ENCODE measurements at regions not wholly inside any gene's neighbourhood (a gene's known extent, or its start where the extent isn't known, plus 50 kb on each side); places are given as distances from the start of the nearest gene placed in this dataset.

DNA sequence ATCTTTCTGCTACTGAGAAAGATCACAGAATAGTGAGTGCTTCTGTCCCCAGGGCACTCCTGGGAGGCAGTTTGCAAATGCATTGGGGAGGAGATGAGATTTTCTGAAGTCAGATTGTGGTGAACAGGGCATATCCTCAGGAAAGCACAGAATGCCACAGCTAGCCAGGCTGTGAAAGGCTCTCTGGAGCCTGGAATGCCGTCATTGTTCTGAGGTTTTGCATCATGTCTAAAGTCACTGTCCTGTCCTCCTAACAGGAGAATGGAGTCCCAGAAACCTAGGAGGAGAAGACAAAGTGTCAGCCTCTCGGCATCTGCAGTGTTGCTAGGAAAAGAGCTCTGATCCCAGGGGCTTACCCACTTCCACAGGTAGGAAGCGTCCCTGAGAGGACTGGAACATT is 69.2 kb upstream of the IGFBP3 start:
- Histone ChIP-seq H3K79me1 (ENCODE audit: low read depth, low read length) (no peaks in the 10 kb centered on the region), H2AK5ac (ENCODE audit: low read depth, low read length) (no peak overlapping the region), H2BK15ac (ENCODE audit: low read length) (no peak overlapping the region), H3K23me2 (ENCODE audit: low read depth, low read length) (no peaks in the 10 kb centered on the region), H3K9me3 (ENCODE audit: insufficient read depth in 2 of 2, low read depth in 1 of 2, low read length in 1 of 2) (no peaks in the 10 kb centered on the region), H3K79me2 (ENCODE audit: control insufficient read depth in 1 of 2, insufficient read depth in 2 of 2, low read length in 2 of 2) (no peaks in the 10 kb centered on the region), H3K18ac (ENCODE audit: extremely low read depth, low read length) (0 out of 2 replicates have a peak overlapping the region, but pooled peaks have one; percentile 48), H2BK120ac (replicated peaks; ENCODE audit: low read depth, low read length) (no peak overlapping the region), H3K4me1 (replicated peaks in 1 of 4; ENCODE audit: control insufficient read depth in 3 of 4, insufficient read depth in 4 of 4, low read length in 3 of 4) (no peaks in the 10 kb centered on the region; a peak in 1 of 7 replicates), H3K14ac (ENCODE audit: insufficient read length) (no peak overlapping the region), H2BK20ac (ENCODE audit: low read length) (no peak overlapping the region), H2BK5ac (ENCODE audit: low read depth, low read length) (no peak overlapping the region), H3K4ac (replicated peaks; ENCODE audit: insufficient read length, low read depth, low read length) (no peak overlapping the region), H2AFZ (ENCODE audit: low read length) (0 out of 2 replicates have a peak overlapping the region, but pooled peaks have one; percentile 41), H4K20me1 (replicated peaks in 1 of 2; ENCODE audit: control insufficient read depth in 1 of 2, insufficient read depth in 2 of 2, low read length in 2 of 2) (no peaks in the 10 kb centered on the region), H3K27ac (ENCODE audit: low read depth, low read length) (no peak overlapping the region), H3K9ac (replicated peaks in 1 of 4; ENCODE audit: extremely low read depth in 1 of 4, low read depth in 3 of 4, low read length in 3 of 4) (no peak overlapping the region), H3K27me3 (replicated peaks in 1 of 4; ENCODE audit: control insufficient read depth in 3 of 4, extremely low read depth in 1 of 4, insufficient read depth in 3 of 4, low read length in 3 of 4) (no peaks in the 10 kb centered on the region), H2BK12ac (ENCODE audit: low read depth, low read length) (no peak overlapping the region), H3K4me2 (ENCODE audit: insufficient read depth in 1 of 2, low read depth in 2 of 2, low read length in 2 of 2) (no peak overlapping the region), H4K91ac (replicated peaks; ENCODE audit: insufficient read length, low read length) (no peak overlapping the region), H3K36me3 (ENCODE audit: control insufficient read depth in 2 of 4, insufficient read depth in 4 of 4, low read length in 3 of 4) (no peaks in the 10 kb centered on the region), H4K8ac (ENCODE audit: extremely low read depth, insufficient read depth, low read length) (no peak overlapping the region), H3K4me3 (ENCODE audit: extremely low read depth in 1 of 4, insufficient read depth in 2 of 4, low read depth in 3 of 4, low read length in 4 of 4) (no peak overlapping the region), H4K5ac (ENCODE audit: insufficient read length, low read depth, low read length) (no peak overlapping the region), H3K56ac (replicated peaks; ENCODE audit: insufficient read length, low read depth, low read length) (no peak overlapping the region), H3K23ac (ENCODE audit: insufficient read length) (no peak overlapping the region)
- 91% methylated on average over 3 of the region's 3 CpGs; no CpG with 5 or more reads in 1 of the 2 experiments for WGBS, 2 experiments (ENCODE audit: extremely low coverage in 1 of 2, insufficient coverage in 1 of 2, insufficient read length in 1 of 2, insufficient replicate concordance in 2 of 2, low coverage in 1 of 2, low lambda C conversion rate in 2 of 2, missing lambda C conversion rate in 1 of 2)
- CTCF ChIA-PET (ENCODE audit: partially characterized antibody), result interaction anchor here (1.6 kb wide), 1 partner anchor 68 kb away, joined by 7 read pairs; no protein-coding TSS in a partner anchor
- POLR2A ChIA-PET (ENCODE audit: partially characterized antibody), result no interaction called here
- FAIRE-seq, result no peak
- no peak for DNase-seq (ENCODE audit: low read depth in 1 of 2, low spot score in 2 of 2)
- no peak for TF ChIP-seq ZNF274 (IDR thresholded peaks at IDR 0.05; ENCODE audit: borderline replicate concordance, extremely low read depth, low read length)
- TF ChIP-seq TEAD4 (IDR thresholded peaks at IDR 0.05; ENCODE audit: low read depth, low read length), result no peak
- TF ChIP-seq JUN (IDR thresholded peaks at IDR 0.05; ENCODE audit: low read depth, low read length), result no peak
- no peak for TF ChIP-seq PHF8 (conservative IDR thresholded peaks at IDR 0.05; ENCODE audit: low read depth, low read length)
- TF ChIP-seq POLR2A (IDR thresholded peaks at IDR 0.05; ENCODE audit: control extremely low read depth in 1 of 2, low read depth in 2 of 2, low read length in 2 of 2), result no peak
- TF ChIP-seq BCL11A (IDR thresholded peaks at IDR 0.05; ENCODE audit: low read depth in 2 of 2, low read length in 2 of 2), result no peak
- TF ChIP-seq TCF12 (IDR thresholded peaks at IDR 0.05; ENCODE audit: low read depth, low read length), result no peak
- no peak for TF ChIP-seq SIN3A (conservative IDR thresholded peaks at IDR 0.05 in 1 of 2, IDR thresholded peaks at IDR 0.05 in 1 of 2; ENCODE audit: low read depth in 1 of 2, low read length in 2 of 2)
- no peak for TF ChIP-seq GABPA (IDR thresholded peaks at IDR 0.05; ENCODE audit: borderline replicate concordance, insufficient read depth, low read length)
- TF ChIP-seq CREB1 (IDR thresholded peaks at IDR 0.05), result no peak
- TF ChIP-seq, protein P1, sequence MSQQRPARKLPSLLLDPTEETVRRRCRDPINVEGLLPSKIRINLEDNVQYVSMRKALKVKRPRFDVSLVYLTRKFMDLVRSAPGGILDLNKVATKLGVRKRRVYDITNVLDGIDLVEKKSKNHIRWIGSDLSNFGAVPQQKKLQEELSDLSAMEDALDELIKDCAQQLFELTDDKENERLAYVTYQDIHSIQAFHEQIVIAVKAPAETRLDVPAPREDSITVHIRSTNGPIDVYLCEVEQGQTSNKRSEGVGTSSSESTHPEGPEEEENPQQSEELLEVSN (IDR thresholded peaks at IDR 0.05), result no peak
- no peak for TF ChIP-seq RFX5 (IDR thresholded peaks at IDR 0.05; ENCODE audit: borderline replicate concordance, low read depth, low read length)
- no peak for TF ChIP-seq FOSL1 (IDR thresholded peaks at IDR 0.05; ENCODE audit: insufficient read depth, low read depth, low read length)
- TF ChIP-seq SP1 (IDR thresholded peaks at IDR 0.05; ENCODE audit: low read depth, low read length), result no peak
- TF ChIP-seq NRF1 (IDR thresholded peaks at IDR 0.05; ENCODE audit: low read depth, low read length), result no peak

All from H1 (cell line).